ENCODE measurements at regions not wholly inside any gene's neighbourhood (a gene's known extent, or its start where the extent isn't known, plus 50 kb on each side); places are given as distances from the start of the nearest gene placed in this dataset.

DNA sequence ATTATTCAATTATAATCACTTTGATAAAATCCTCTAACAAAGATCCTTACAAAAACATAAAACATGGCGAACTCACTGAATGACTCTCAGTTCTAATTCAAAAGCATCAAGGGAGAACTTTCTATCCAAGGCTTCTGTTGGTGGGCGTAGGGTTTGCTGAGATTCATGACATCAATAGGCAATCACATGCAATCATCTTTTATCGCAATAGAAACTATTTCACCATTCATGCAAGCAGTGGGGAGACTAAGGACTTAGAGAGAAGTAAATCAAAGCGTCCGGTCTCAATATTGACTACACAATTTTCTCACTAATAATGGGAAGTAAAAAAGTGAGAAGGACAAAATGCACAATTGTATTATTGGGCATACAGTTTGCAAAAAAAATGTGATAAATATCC is 168.7 kb downstream of the SCG2 start:
- Mint-ChIP-seq H3K27me3 (ENCODE audit: low read depth in 2 of 2) (no peaks in the 10 kb centered on the region), H3K4me3 (no peak overlapping the region), H3K9me3 (peaks cover 2 to 3% of the 10 kb centered on the region in 2 donors), H3K27ac (no peak overlapping the region), H3K36me3 (no peaks in the 10 kb centered on the region), H3K4me1 (no peaks in the 10 kb centered on the region)
- DNase-seq (no peak), ATAC-seq (no peak)
- no peaks in the 10 kb centered on the region for H3K9me3 ChIP-seq (ENCODE audit: control insufficient read depth, insufficient read depth, low read length)
- no peaks in the 10 kb centered on the region for H3K36me3 ChIP-seq (ENCODE audit: control insufficient read depth, insufficient read depth, low read length)
- H3K27me3 ChIP-seq (ENCODE audit: control insufficient read depth, insufficient read depth, low read length), result no peaks in the 10 kb centered on the region
- intact Hi-C loops (cut with micrococcal nuclease), result no loop called here
- H3K4me1 ChIP-seq (ENCODE audit: control insufficient read depth, insufficient read depth, low read length), result no peaks in the 10 kb centered on the region
- WGBS (ENCODE audit: insufficient coverage), result 75% methylated on average over 2 of the region's 5 CpGs
- TF ChIP-seq CTCF (IDR thresholded peaks at IDR 0.05), result no peak
- H3K4me3 ChIP-seq (ENCODE audit: low read length), result no peak overlapping the region
- H3K27ac ChIP-seq (ENCODE audit: low read length), result no peak overlapping the region

DNA sequence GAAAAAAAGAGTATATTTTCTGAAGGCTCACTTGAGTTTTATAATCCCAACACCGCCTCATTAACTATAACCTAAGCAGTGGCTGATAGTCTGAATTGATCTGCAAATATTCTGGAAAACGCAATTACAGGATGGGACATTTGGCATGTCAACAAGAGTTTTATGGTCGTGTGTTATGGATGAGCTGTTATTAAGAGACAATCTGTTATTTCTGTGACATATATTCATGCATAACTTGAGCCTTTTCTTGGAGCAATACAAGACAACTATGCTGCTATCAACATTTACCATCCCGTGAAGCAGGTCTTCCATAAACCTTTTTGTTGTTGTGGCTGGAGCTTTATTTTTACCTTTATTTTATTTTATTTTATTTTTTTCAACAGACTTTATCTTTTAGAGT is 164.4 kb downstream of the SCG2 start:
- Histone ChIP-seq H3K4me3 (ENCODE audit: low read length) (no peak overlapping the region), H3K27ac (ENCODE audit: low read length) (no peak overlapping the region), H3K4me1 (ENCODE audit: control insufficient read depth, insufficient read depth, low read length) (no peaks in the 10 kb centered on the region), H3K36me3 (ENCODE audit: control insufficient read depth, insufficient read depth, low read length) (no peaks in the 10 kb centered on the region), H3K9me3 (ENCODE audit: control insufficient read depth, insufficient read depth, low read length) (no peaks in the 10 kb centered on the region), H3K27me3 (ENCODE audit: control insufficient read depth, insufficient read depth, low read length) (no peaks in the 10 kb centered on the region)
- no peaks in the 10 kb centered on the region for H3K27me3 Mint-ChIP-seq (ENCODE audit: low read depth in 2 of 2)
- 79% methylated on average over 2 of the region's 4 CpGs for WGBS (ENCODE audit: insufficient coverage)
- H3K4me1 Mint-ChIP-seq, result no peaks in the 10 kb centered on the region
- DNase-seq, result no peak
- H3K27ac Mint-ChIP-seq, result no peak overlapping the region
- no peak overlapping the region for H3K4me3 Mint-ChIP-seq
- no peak for ATAC-seq
- H3K36me3 Mint-ChIP-seq, result no peaks in the 10 kb centered on the region
- TF ChIP-seq CTCF (IDR thresholded peaks at IDR 0.05), result no peak
- intact Hi-C loops (cut with micrococcal nuclease), result no loop called here
- H3K9me3 Mint-ChIP-seq, result peaks cover 4 to 6% of the 10 kb centered on the region in 2 donors

DNA sequence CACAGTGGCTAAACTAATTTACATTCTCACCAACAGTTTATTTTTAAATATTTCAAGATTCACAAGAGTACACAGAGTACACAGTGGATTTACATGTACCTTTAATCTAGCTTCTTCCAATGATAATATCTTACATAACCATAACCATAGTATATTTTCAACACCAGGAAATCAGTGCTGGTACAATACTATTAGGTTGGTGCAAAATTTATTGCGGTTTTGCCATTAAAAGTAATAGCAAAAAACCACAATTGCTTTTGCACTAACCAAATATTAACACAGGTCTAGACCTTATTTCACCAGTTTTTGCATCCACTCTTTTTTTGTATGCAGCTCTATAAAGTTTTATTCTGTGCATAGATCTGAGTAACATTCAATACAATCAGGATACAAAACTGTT is 163.0 kb downstream of the SCG2 start:
- H3K27me3 ChIP-seq (ENCODE audit: control insufficient read depth, insufficient read depth, low read length), result no peaks in the 10 kb centered on the region
- Mint-ChIP-seq H3K27me3 (ENCODE audit: low read depth in 2 of 2) (no peaks in the 10 kb centered on the region), H3K9me3 (peaks cover 4 to 9% of the 10 kb centered on the region in 2 donors), H3K27ac (no peak overlapping the region), H3K4me1 (no peaks in the 10 kb centered on the region), H3K4me3 (no peak overlapping the region), H3K36me3 (no peaks in the 10 kb centered on the region)
- no peaks in the 10 kb centered on the region for H3K9me3 ChIP-seq (ENCODE audit: control insufficient read depth, insufficient read depth, low read length)
- H3K4me1 ChIP-seq (ENCODE audit: control insufficient read depth, insufficient read depth, low read length), result no peaks in the 10 kb centered on the region
- H3K36me3 ChIP-seq (ENCODE audit: control insufficient read depth, insufficient read depth, low read length), result no peaks in the 10 kb centered on the region
- ATAC-seq, result no peak
- WGBS (ENCODE audit: insufficient coverage), result 56% methylated on average over 1 of the region's 1 CpG
- no peak overlapping the region for H3K27ac ChIP-seq (ENCODE audit: low read length)
- DNase-seq, result no peak
- H3K4me3 ChIP-seq (ENCODE audit: low read length), result no peak overlapping the region
- intact Hi-C loops (cut with micrococcal nuclease), result no loop called here
- no peak for TF ChIP-seq CTCF (IDR thresholded peaks at IDR 0.05)

DNA sequence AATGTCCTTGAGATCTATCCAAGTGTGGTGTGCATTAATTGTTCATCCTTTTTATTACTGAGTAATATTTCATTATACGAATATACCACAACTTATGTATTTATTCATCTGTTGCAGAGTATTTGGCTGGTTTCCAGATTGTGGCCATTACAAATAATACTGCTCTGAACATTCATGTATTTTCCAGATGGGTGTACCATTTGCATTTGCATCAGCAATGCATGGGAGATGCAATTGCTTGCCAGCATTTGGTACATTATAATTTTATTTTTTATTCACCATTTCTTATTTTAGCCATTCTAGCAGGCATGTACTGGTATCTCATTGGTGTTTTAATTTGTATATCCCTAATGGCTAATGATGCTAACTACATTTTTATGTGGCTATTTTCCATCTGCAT is 162.4 kb downstream of the SCG2 start:
- no peak for TF ChIP-seq CTCF (IDR thresholded peaks at IDR 0.05)
- WGBS (ENCODE audit: insufficient coverage), result no CpG with 5 or more reads among the region's 1 CpG
- peaks cover 4 to 11% of the 10 kb centered on the region in 2 donors for H3K9me3 Mint-ChIP-seq

More for the DNA sequence above, 162.4 kb downstream of the SCG2 start:
- H3K4me1 Mint-ChIP-seq, result no peaks in the 10 kb centered on the region
- Histone ChIP-seq H3K27me3 (ENCODE audit: control insufficient read depth, insufficient read depth, low read length) (no peaks in the 10 kb centered on the region), H3K27ac (ENCODE audit: low read length) (no peak overlapping the region), H3K36me3 (ENCODE audit: control insufficient read depth, insufficient read depth, low read length) (no peaks in the 10 kb centered on the region), H3K9me3 (ENCODE audit: control insufficient read depth, insufficient read depth, low read length) (no peaks in the 10 kb centered on the region), H3K4me1 (ENCODE audit: control insufficient read depth, insufficient read depth, low read length) (no peaks in the 10 kb centered on the region), H3K4me3 (ENCODE audit: low read length) (no peak overlapping the region)
- no peak for ATAC-seq
- no peaks in the 10 kb centered on the region for H3K27me3 Mint-ChIP-seq (ENCODE audit: low read depth in 2 of 2)
- intact Hi-C loops (cut with micrococcal nuclease), result no loop called here
- no peaks in the 10 kb centered on the region for H3K36me3 Mint-ChIP-seq
- no peak for DNase-seq
- no peak overlapping the region for H3K27ac Mint-ChIP-seq
- no peak overlapping the region for H3K4me3 Mint-ChIP-seq
